ENCODE measurements at regions not wholly inside any gene's neighbourhood (a gene's known extent, or its start where the extent isn't known, plus 50 kb on each side); places are given as distances from the start of the nearest gene placed in this dataset.

GRCh38 chr6:50986319-50986718, 167.6 kb downstream of the TFAP2B start:
- CTCF ChIA-PET, result no interaction called here
- no peak overlapping the region for H3K4me3 Mint-ChIP-seq
- POLR2A ChIA-PET, result no interaction called here
- intact Hi-C loops (cut with DNase I, micrococcal nuclease), result no loop called here
- H3K36me3 Mint-ChIP-seq (ENCODE audit: low read depth), result no peaks in the 10 kb centered on the region
- no peak for ATAC-seq
- H3K27ac Mint-ChIP-seq, result no peak overlapping the region
- no peaks in the 10 kb centered on the region for H3K27me3 Mint-ChIP-seq
- H3K4me1 Mint-ChIP-seq, result no peaks in the 10 kb centered on the region
- no peak for DNase-seq
- no peaks in the 10 kb centered on the region for H3K9me3 Mint-ChIP-seq (ENCODE audit: low read depth)

DNA sequence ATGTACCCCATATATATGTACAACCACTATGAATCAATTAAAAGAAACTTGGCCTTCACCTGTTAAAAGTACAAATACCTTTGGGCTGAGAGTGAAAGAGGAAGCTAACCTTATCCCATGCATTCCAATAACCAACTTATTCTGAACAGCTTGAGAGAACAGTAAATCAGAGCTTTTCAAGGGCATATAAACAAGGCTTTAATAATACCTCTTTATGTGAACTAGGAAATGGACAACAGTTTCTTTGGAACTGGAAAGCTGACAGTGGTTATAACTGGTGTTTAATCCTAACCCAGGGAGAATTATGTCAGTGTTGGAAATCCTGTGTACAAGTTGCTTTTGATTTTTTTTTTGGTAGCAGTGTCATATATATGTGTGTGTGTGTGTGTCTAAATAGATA, 170.5 kb downstream of the TFAP2B start:
- CTCF ChIA-PET, result no interaction called here

GRCh38 chr6:50990750-50991446, 172.2 kb downstream of the TFAP2B start:
- no peaks in the 10 kb centered on the region for H3K27me3 Mint-ChIP-seq
- no peak overlapping the region for H3K27ac Mint-ChIP-seq
- intact Hi-C loops (cut with DNase I, micrococcal nuclease), result no loop called here
- no peaks in the 10 kb centered on the region for H3K4me1 Mint-ChIP-seq
- DNase-seq (no peak), ATAC-seq (no peak)
- CTCF ChIA-PET, result no interaction called here
- H3K4me3 Mint-ChIP-seq, result no peak overlapping the region
- no peaks in the 10 kb centered on the region for H3K36me3 Mint-ChIP-seq (ENCODE audit: low read depth)
- H3K9me3 Mint-ChIP-seq (ENCODE audit: low read depth), result no peaks in the 10 kb centered on the region
- POLR2A ChIA-PET, result no interaction called here

More for the DNA sequence above, 170.5 kb downstream of the TFAP2B start:
- Mint-ChIP-seq H3K4me3 (no peak overlapping the region), H3K9me3 (ENCODE audit: low read depth) (no peaks in the 10 kb centered on the region), H3K27ac (no peak overlapping the region), H3K4me1 (no peaks in the 10 kb centered on the region), H3K27me3 (no peaks in the 10 kb centered on the region), H3K36me3 (ENCODE audit: low read depth) (no peaks in the 10 kb centered on the region)
- no peak for DNase-seq
- ATAC-seq, result no peak
- intact Hi-C loops (cut with DNase I, micrococcal nuclease), result no loop called here
- POLR2A ChIA-PET, result no interaction called here

DNA sequence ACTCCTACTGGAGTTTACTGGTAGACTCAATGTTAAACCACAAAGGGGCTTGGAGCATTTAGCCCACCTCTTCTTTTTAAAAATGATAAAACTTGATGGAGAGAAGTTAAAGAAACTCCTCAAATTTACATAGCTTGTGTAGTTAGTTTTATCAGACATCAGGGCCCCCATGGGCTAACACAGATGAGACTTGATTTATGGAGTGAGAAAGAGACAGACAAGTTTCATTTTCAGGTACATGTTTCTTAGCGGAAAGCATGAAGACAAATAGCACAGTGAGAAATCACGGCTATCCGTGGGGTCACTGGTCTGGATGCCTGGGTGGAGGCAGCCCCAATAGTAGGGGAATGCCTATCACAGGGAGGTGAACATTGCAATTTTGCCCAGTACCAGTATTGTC, 173.6 kb downstream of the TFAP2B start:
- CTCF ChIA-PET, result no interaction called here
- DNase-seq (no peak), ATAC-seq (no peak)
- no peak overlapping the region for H3K4me3 Mint-ChIP-seq
- H3K4me1 Mint-ChIP-seq, result no peaks in the 10 kb centered on the region
- POLR2A ChIA-PET, result no interaction called here
- intact Hi-C loops (cut with DNase I, micrococcal nuclease), result no loop called here
- H3K9me3 Mint-ChIP-seq (ENCODE audit: low read depth), result no peaks in the 10 kb centered on the region
- H3K27ac Mint-ChIP-seq, result no peak overlapping the region
- no peaks in the 10 kb centered on the region for H3K27me3 Mint-ChIP-seq
- no peaks in the 10 kb centered on the region for H3K36me3 Mint-ChIP-seq (ENCODE audit: low read depth)

- no peaks in the 10 kb centered on the region for H3K9me3 Mint-ChIP-seq (ENCODE audit: low read depth)
- intact Hi-C loops (cut with DNase I, micrococcal nuclease), result no loop called here
These were observed 174.3 kb downstream of the TFAP2B start for GRCh38 chr6:50992704-50993625.

DNA sequence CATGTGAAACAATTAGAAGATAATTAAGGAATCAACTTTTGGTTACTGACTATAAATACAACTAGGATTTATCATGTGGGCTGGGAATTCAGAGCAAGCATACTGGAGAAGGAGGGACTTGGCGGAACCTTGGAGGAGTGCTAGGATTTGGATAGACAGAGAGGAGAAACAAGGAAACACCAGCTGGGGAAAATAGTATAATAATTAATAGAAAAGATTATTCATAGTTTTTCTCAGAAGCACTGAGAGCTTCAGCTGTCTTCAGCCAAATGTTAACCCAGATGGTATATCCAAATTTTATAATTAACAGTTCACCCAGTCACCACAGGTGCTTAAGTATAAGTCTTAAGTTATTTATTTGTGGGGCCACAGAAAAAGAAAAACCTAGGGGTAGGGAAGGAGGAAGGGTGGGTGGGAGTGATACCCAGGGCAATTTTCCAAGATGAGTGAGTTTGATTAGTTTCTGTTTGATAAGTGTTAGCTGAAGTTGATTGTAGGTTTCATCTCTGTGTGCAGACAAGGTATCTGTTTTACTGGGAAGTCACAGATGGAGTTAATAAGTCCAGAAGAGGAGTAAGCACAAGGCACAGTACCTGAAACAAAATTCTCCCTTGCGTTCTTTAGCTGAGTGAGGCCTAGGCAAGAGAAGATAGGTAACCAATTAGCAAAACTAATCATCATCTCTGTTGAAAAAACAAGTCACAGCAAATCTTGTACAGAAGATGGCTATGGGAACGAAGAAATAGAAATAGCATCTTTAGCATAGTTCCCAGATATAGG, 175.5 kb downstream of the TFAP2B start:
- no peak overlapping the region for H3K4me3 Mint-ChIP-seq
- intact Hi-C loops (cut with DNase I, micrococcal nuclease), result no loop called here
- no peak overlapping the region for H3K27ac Mint-ChIP-seq

More at GRCh38 chr6:50992704-50993625, 174.3 kb downstream of the TFAP2B start:
- H3K4me3 Mint-ChIP-seq, result no peak overlapping the region
- CTCF ChIA-PET, result no interaction called here
- H3K4me1 Mint-ChIP-seq, result no peaks in the 10 kb centered on the region
- H3K27me3 Mint-ChIP-seq, result no peaks in the 10 kb centered on the region
- H3K27ac Mint-ChIP-seq, result no peak overlapping the region
- H3K36me3 Mint-ChIP-seq (ENCODE audit: low read depth), result no peaks in the 10 kb centered on the region
- no peak for DNase-seq
- no peak for ATAC-seq
- POLR2A ChIA-PET, result no interaction called here

GRCh38 chr6:50995036-50995435, 176.4 kb downstream of the TFAP2B start:
- Mint-ChIP-seq H3K27me3 (no peaks in the 10 kb centered on the region), H3K4me1 (no peaks in the 10 kb centered on the region), H3K27ac (no peak overlapping the region), H3K4me3 (no peak overlapping the region), H3K9me3 (ENCODE audit: low read depth) (no peaks in the 10 kb centered on the region), H3K36me3 (ENCODE audit: low read depth) (no peaks in the 10 kb centered on the region)
- ChIA-PET CTCF (no interaction called here), POLR2A (no interaction called here)
- intact Hi-C loops (cut with DNase I, micrococcal nuclease), result no loop called here
- no peak for ATAC-seq
- DNase-seq, result no peak

More for the DNA sequence above, 175.5 kb downstream of the TFAP2B start:
- no peaks in the 10 kb centered on the region for H3K36me3 Mint-ChIP-seq (ENCODE audit: low read depth)
- ATAC-seq (no peak), DNase-seq (no peak)
- no peaks in the 10 kb centered on the region for H3K4me1 Mint-ChIP-seq
- ChIA-PET POLR2A (no interaction called here), CTCF (no interaction called here)
- H3K27me3 Mint-ChIP-seq, result no peaks in the 10 kb centered on the region
- no peaks in the 10 kb centered on the region for H3K9me3 Mint-ChIP-seq (ENCODE audit: low read depth)

DNA sequence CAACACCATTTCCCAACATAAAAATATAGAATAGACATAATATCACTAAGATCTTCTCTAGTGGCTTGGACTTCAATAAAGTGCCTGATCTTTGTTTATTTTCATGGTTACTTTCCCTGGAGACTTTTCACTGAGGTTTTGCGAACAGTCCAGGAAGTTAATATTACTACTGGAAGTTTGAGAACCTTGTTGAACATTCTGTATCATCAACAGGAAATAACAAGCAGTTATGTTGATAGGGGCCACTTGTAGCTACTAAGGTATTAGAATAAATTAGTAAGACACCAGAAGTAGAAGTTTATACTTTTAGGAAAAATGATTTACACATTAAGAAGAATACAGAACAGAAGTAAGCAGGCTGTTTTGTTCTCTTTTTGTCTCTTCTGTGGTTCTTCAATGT, 180.2 kb downstream of the TFAP2B start:
- CTCF ChIA-PET, result no interaction called here
- Mint-ChIP-seq H3K27me3 (no peaks in the 10 kb centered on the region), H3K9me3 (ENCODE audit: low read depth) (no peaks in the 10 kb centered on the region), H3K27ac (no peak overlapping the region), H3K4me1 (no peaks in the 10 kb centered on the region), H3K36me3 (ENCODE audit: low read depth) (no peaks in the 10 kb centered on the region), H3K4me3 (no peak overlapping the region)
- ATAC-seq, result no peak
- POLR2A ChIA-PET, result no interaction called here
- DNase-seq, result no peak
- intact Hi-C loops (cut with DNase I, micrococcal nuclease), result no loop called here

- POLR2A ChIA-PET, result no interaction called here
- no peak for DNase-seq
- H3K4me1 Mint-ChIP-seq, result no peaks in the 10 kb centered on the region
- intact Hi-C loops (cut with DNase I, micrococcal nuclease), result no loop called here
- peaks cover 3% of the 10 kb centered on the region for H3K9me3 Mint-ChIP-seq (ENCODE audit: low read depth)
- no peak overlapping the region for H3K27ac Mint-ChIP-seq
- no peak for ATAC-seq
- CTCF ChIA-PET, result no interaction called here
- H3K4me3 Mint-ChIP-seq, result no peak overlapping the region
- no peaks in the 10 kb centered on the region for H3K27me3 Mint-ChIP-seq
- no peaks in the 10 kb centered on the region for H3K36me3 Mint-ChIP-seq (ENCODE audit: low read depth)
These were observed 182.7 kb downstream of the TFAP2B start for GRCh38 chr6:51001399-51001798.

DNA sequence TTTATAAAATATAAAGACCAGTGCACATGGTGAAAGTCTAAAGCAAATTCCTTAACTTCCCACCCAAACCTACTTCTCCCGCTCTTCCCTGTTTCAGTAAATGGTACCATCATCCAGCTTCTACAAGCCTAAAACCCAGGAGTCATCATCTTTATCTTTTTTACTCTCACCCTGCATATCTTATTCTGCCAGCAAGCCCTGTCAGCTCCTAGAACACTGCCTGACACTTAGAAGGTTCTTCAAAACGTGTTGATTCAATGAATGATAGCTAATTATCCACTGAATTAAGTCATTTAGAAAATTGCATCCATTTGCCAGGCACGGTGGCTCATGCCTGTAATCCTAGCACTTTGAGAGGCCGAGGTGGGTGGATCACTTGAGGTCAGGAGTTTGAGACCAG, 185.7 kb downstream of the TFAP2B start:
- Mint-ChIP-seq H3K27ac (no peak overlapping the region), H3K4me3 (no peak overlapping the region), H3K9me3 (ENCODE audit: low read depth) (peaks cover 7% of the 10 kb centered on the region), H3K27me3 (no peaks in the 10 kb centered on the region), H3K36me3 (ENCODE audit: low read depth) (no peaks in the 10 kb centered on the region), H3K4me1 (no peaks in the 10 kb centered on the region)
- CTCF ChIA-PET, result no interaction called here
- POLR2A ChIA-PET, result no interaction called here
- DNase-seq, result no peak
- ATAC-seq, result no peak
- intact Hi-C loops (cut with DNase I, micrococcal nuclease), result no loop called here

DNA sequence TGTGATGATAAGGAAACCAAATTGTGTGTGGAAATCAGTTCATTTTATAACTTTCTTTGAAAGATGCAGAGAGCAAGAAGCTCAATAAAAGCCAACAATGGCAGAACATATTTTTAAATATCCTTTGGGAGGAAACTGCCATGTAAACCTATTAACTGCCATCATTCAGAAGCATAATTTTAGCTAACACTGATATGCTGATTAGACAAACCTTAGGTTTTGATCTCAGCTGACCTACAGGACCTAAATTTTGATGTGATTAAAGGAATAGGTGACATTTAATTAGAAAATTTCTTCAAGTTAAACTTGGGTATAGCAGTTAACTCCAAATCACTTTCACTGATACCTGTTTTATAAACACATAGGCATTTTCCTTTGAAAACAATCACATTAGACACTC, 187.1 kb downstream of the TFAP2B start:
- no peak overlapping the region for H3K27ac Mint-ChIP-seq
- H3K36me3 Mint-ChIP-seq (ENCODE audit: low read depth), result no peaks in the 10 kb centered on the region
- intact Hi-C loops (cut with DNase I, micrococcal nuclease), result no loop called here

GRCh38 chr6:51007237-51007636, 188.6 kb downstream of the TFAP2B start:
- no peak overlapping the region for H3K4me3 Mint-ChIP-seq
- no peaks in the 10 kb centered on the region for H3K27me3 Mint-ChIP-seq
- no peaks in the 10 kb centered on the region for H3K36me3 Mint-ChIP-seq (ENCODE audit: low read depth)
- ATAC-seq (no peak), DNase-seq (no peak)
- ChIA-PET CTCF (no interaction called here), POLR2A (no interaction called here)
- H3K27ac Mint-ChIP-seq, result no peak overlapping the region
- intact Hi-C loops (cut with DNase I, micrococcal nuclease), result no loop called here
- H3K4me1 Mint-ChIP-seq, result no peaks in the 10 kb centered on the region
- H3K9me3 Mint-ChIP-seq (ENCODE audit: low read depth), result peaks cover 7% of the 10 kb centered on the region

More for the DNA sequence above, 187.1 kb downstream of the TFAP2B start:
- ATAC-seq (no peak), DNase-seq (no peak)
- CTCF ChIA-PET, result no interaction called here
- peaks cover 7% of the 10 kb centered on the region for H3K9me3 Mint-ChIP-seq (ENCODE audit: low read depth)
- H3K4me3 Mint-ChIP-seq, result no peak overlapping the region
- no peaks in the 10 kb centered on the region for H3K27me3 Mint-ChIP-seq
- POLR2A ChIA-PET, result no interaction called here
- H3K4me1 Mint-ChIP-seq, result no peaks in the 10 kb centered on the region
